Fibroblast of lung (primary cell): ENCODE measurements at regions not wholly inside any gene's neighbourhood (a gene's known extent, or its start where the extent isn't known, plus 50 kb on each side); places are given as distances from the start of the nearest gene placed in this dataset.

Experiments used
- EZH2 ChIP-seq: IDR thresholded peaks from 2 replicates; pipeline ENCODE4 v1.5.1; 2012; ENCODE audit warnings: low read length, control low read depth, mild to moderate bottlenecking; ENCODE audit errors: missing control alignments
- TF ChIP-seq, protein P1 (sequence below), 2 donors: IDR thresholded peaks in 1 of 2; conservative IDR thresholded peaks in 1 of 2; 1 replicate in 1 of 2; 2 replicates in 1 of 2; pipeline ENCODE4 v1.5.1; 2011 to 2012; ENCODE audit warnings: low read length in 2 of 2, control low read depth in 1 of 2, inconsistent platforms in 1 of 2, low read depth in 1 of 2, mild to moderate bottlenecking in 1 of 2

- TF ChIP-seq, protein P1, sequence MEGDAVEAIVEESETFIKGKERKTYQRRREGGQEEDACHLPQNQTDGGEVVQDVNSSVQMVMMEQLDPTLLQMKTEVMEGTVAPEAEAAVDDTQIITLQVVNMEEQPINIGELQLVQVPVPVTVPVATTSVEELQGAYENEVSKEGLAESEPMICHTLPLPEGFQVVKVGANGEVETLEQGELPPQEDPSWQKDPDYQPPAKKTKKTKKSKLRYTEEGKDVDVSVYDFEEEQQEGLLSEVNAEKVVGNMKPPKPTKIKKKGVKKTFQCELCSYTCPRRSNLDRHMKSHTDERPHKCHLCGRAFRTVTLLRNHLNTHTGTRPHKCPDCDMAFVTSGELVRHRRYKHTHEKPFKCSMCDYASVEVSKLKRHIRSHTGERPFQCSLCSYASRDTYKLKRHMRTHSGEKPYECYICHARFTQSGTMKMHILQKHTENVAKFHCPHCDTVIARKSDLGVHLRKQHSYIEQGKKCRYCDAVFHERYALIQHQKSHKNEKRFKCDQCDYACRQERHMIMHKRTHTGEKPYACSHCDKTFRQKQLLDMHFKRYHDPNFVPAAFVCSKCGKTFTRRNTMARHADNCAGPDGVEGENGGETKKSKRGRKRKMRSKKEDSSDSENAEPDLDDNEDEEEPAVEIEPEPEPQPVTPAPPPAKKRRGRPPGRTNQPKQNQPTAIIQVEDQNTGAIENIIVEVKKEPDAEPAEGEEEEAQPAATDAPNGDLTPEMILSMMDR (conservative IDR thresholded peaks at IDR 0.05 in 1 of 2, IDR thresholded peaks at IDR 0.05 in 1 of 2; ENCODE audit: low read depth in 1 of 2, low read length in 2 of 2) = no peak
- no peak for TF ChIP-seq EZH2
Observed at GRCh38 chr7:34451923-34452322, 206.1 kb upstream of the NPSR1 start.
